Smooth muscle cell (in vitro differentiated cells): ENCODE measurements at regions not wholly inside any gene's neighbourhood (a gene's known extent, or its start where the extent isn't known, plus 50 kb on each side); places are given as distances from the start of the nearest gene placed in this dataset.
"Not testable (repeated sequence)": the region's sequence is repeated elsewhere in the genome, so short reads cannot be mapped to it uniquely, and the experiment has no call there.

Source experiments
- DNase-seq: peaks from one replicate; lab custom pipeline; 2025; ENCODE audit not compliant: unreplicated experiment; lab: John Stamatoyannopoulos, UW
- H2AFZ ChIP-seq: fragments of 200-600 bp; sonication (generic); 2 replicates; pipeline ENCODE4 v1.6.0; 2016; ENCODE audit warnings: antibody characterized with exemption, low read depth, mild to moderate bottlenecking
- H3F3A ChIP-seq: fragments of 200-600 bp; sonication (generic); 2 replicates; pipeline ENCODE4 v1.6.0; 2017; ENCODE audit warnings: antibody characterized with exemption, low read depth
- H3K27ac ChIP-seq: fragments of 200-600 bp; sonication (generic); 2 replicates; pipeline ENCODE4 v1.5.1; 2016; ENCODE audit warnings: low read depth, mild to moderate bottlenecking
- H3K27me3 ChIP-seq: fragments of 200-600 bp; sonication (generic); 2 replicates; pipeline ENCODE4 v1.6.1; 2016; ENCODE audit warnings: low read depth, mild to moderate bottlenecking
- H3K36me3 ChIP-seq: fragments of 200-600 bp; sonication (generic); 2 replicates; pipeline ENCODE4 v1.5.1; 2016; ENCODE audit warnings: low read depth
- H3K4me1 ChIP-seq: fragments of 200-600 bp; sonication (generic); 2 replicates; pipeline ENCODE4 v1.5.1; 2016; ENCODE audit warnings: low read depth
- H3K4me2 ChIP-seq: fragments of 200-600 bp; sonication (generic); 2 replicates; pipeline ENCODE4 v1.6.0; 2016; ENCODE audit warnings: mild to moderate bottlenecking
- H3K4me3 ChIP-seq: fragments of 200-600 bp; sonication (generic); 2 replicates; pipeline ENCODE4 v1.5.1; 2016; ENCODE audit warnings: mild to moderate bottlenecking
- H3K79me2 ChIP-seq: fragments of 200-600 bp; sonication (generic); 2 replicates; pipeline ENCODE4 v1.6.0; 2016; ENCODE audit warnings: low read depth, mild to moderate bottlenecking
- H3K9ac ChIP-seq: fragments of 200-600 bp; sonication (generic); 2 replicates; pipeline ENCODE4 v1.6.0; 2016; ENCODE audit warnings: low read depth
- H3K9me3 ChIP-seq: fragments of 200-600 bp; sonication (generic); replicated peaks from 2 replicates; pipeline ENCODE4 v1.5.1; 2016; ENCODE audit warnings: low read depth
- H4K20me1 ChIP-seq: fragments of 200-600 bp; sonication (generic); 2 replicates; pipeline ENCODE4 v1.6.0; 2016; ENCODE audit warnings: low read depth
- WGBS: methylation state at CpG from one replicate; pipeline ENCODE4 v1.1.7; 2016; ENCODE audit warnings: low lambda C conversion rate; 5-methylcytosine and 5-hydroxymethylcytosine counted together
- TF ChIP-seq, protein P1 (sequence below): fragments of 200-600 bp; sonication (generic); IDR thresholded peaks from 2 replicates; pipeline ENCODE4 v1.5.1; 2017; ENCODE audit warnings: borderline replicate concordance, mild to moderate bottlenecking, antibody characterized with exemption; ENCODE audit not compliant: insufficient read depth, poor library complexity, severe bottlenecking

DNA sequence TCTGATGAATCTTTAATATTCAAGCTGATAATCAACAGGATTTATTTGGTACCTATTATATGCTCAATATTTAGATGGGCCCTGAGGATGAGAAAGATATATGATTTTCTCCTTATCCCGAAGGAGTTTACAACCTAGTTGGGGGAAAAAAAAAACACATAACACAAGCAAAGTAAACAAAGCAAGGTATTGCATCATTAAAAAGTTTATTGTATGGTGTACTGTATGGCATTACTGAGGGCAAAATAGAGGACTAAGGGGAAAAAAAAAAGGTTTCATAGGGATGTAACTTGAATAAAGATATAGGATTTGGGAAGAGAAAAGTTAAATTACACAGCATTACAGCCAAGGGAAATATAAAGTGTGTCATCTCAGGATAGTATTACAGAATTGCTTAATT is 574.7 kb downstream of the TBC1D32 start:
- Histone ChIP-seq H3K27ac (no peak overlapping the region), H3K36me3 (no peaks in the 10 kb centered on the region), H3K4me1 (no peaks in the 10 kb centered on the region), H3K9me3 (no peaks in the 10 kb centered on the region), H3K4me3 (no peak overlapping the region), H3K27me3 (no peaks in the 10 kb centered on the region), H3K9ac (no peak overlapping the region), H3F3A (no peaks in the 10 kb centered on the region), H2AFZ (no peak overlapping the region), H3K4me2 (no peak overlapping the region), H3K79me2 (no peaks in the 10 kb centered on the region), H4K20me1 (no peaks in the 10 kb centered on the region)
- 81% methylated on average over 1 of the region's 1 CpG for WGBS
- DNase-seq, result no peak
- TF ChIP-seq, protein P1, sequence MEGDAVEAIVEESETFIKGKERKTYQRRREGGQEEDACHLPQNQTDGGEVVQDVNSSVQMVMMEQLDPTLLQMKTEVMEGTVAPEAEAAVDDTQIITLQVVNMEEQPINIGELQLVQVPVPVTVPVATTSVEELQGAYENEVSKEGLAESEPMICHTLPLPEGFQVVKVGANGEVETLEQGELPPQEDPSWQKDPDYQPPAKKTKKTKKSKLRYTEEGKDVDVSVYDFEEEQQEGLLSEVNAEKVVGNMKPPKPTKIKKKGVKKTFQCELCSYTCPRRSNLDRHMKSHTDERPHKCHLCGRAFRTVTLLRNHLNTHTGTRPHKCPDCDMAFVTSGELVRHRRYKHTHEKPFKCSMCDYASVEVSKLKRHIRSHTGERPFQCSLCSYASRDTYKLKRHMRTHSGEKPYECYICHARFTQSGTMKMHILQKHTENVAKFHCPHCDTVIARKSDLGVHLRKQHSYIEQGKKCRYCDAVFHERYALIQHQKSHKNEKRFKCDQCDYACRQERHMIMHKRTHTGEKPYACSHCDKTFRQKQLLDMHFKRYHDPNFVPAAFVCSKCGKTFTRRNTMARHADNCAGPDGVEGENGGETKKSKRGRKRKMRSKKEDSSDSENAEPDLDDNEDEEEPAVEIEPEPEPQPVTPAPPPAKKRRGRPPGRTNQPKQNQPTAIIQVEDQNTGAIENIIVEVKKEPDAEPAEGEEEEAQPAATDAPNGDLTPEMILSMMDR, result no peak

DNA sequence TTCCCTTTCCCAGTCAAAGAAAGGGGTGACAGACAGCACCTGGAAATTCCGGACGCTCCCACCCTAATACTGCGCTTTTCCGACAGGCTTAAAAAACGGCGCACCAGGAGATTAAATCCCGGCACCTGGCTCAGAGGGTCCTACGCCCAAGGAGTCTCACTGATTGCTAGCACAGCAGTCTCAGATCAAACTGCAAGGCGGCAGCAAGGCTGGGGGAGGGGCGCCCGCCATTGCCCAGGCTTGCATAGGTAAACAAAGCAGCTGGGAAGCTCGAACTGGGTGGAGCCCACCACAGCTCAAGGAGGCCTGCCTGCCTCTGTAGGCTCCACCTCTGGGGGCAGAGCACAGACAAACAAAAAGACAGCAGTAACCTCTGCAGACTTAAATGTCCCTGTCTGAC is 585.7 kb downstream of the TBC1D32 start:
- not testable (repeated sequence) for H3F3A ChIP-seq, H3K9me3 ChIP-seq, H3K27me3 ChIP-seq, H3K27ac ChIP-seq, H3K9ac ChIP-seq, DNase-seq, H3K79me2 ChIP-seq, H3K4me3 ChIP-seq, H3K36me3 ChIP-seq, H2AFZ ChIP-seq, H3K4me1 ChIP-seq, H4K20me1 ChIP-seq, H3K4me2 ChIP-seq
- WGBS, result 78% methylated on average over 12 of the region's 12 CpGs

DNA sequence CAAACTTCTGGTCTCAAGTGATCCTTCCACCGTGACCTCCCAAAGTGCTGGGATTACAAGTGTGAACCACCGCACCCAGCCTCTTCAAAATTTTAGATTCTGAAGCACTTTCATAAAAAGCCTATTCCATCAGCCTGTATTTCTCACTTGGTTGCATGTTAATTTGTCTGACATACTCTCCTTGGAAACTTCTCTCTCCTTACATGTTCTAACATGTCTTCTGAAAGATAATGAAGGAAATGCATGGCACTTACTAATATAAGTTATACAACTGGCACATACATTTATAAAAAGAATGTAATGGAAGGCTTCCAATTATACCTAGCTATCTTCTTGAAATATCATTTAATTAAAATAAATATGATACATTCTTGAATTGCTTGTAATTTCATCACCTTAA is 597.5 kb downstream of the TBC1D32 start:
- Histone ChIP-seq H3K9me3 (peaks cover 3% of the 10 kb centered on the region), H3K79me2 (no peaks in the 10 kb centered on the region), H3F3A (no peaks in the 10 kb centered on the region), H3K27ac (no peak overlapping the region), H3K9ac (no peak overlapping the region), H3K4me2 (no peak overlapping the region), H2AFZ (no peak overlapping the region), H3K4me3 (no peak overlapping the region), H4K20me1 (no peaks in the 10 kb centered on the region), H3K27me3 (no peaks in the 10 kb centered on the region), H3K36me3 (no peaks in the 10 kb centered on the region), H3K4me1 (no peaks in the 10 kb centered on the region)
- TF ChIP-seq, protein P1, result no peak
- no peak for DNase-seq
- 96% methylated on average over 2 of the region's 2 CpGs for WGBS

DNA sequence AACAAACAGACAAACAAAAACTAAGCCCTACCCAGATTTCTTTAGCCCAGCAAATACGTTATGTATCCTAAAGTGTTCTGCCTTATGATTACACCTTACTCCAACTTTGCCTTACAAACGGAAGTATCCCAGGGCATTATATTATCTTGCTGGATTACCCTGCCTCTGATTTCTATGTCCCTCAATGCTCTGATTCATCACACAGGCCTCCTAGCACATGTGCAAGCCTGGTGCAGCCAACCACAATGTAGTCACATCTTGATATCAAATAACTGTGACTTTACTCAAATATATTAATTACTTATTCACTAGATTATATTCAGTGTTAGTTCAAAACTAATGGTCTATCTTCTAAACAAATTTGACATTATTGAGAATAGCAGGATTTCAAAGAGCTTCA is 598.6 kb downstream of the TBC1D32 start:
- TF ChIP-seq, protein P1, result no peak
- no peaks in the 10 kb centered on the region for H4K20me1 ChIP-seq
- H3K4me2 ChIP-seq, result no peak overlapping the region
- H3F3A ChIP-seq, result no peaks in the 10 kb centered on the region
- H2AFZ ChIP-seq, result no peak overlapping the region
- H3K79me2 ChIP-seq, result no peaks in the 10 kb centered on the region
- H3K9ac ChIP-seq, result no peak overlapping the region
- no peak for DNase-seq
- 31% methylated on average over 2 of the region's 2 CpGs for WGBS
- H3K4me1 ChIP-seq, result no peaks in the 10 kb centered on the region
- H3K36me3 ChIP-seq, result no peaks in the 10 kb centered on the region
- no peaks in the 10 kb centered on the region for H3K27me3 ChIP-seq
- no peak overlapping the region for H3K4me3 ChIP-seq
- H3K27ac ChIP-seq, result no peak overlapping the region
- H3K9me3 ChIP-seq, result peaks cover 3% of the 10 kb centered on the region
